WTC11 (cell line): ENCODE measurements at regions not wholly inside any gene's neighbourhood (a gene's known extent, or its start where the extent isn't known, plus 50 kb on each side); places are given as distances from the start of the nearest gene placed in this dataset.

Experiments used
- ATAC-seq: fragments of 200-7000 bp; cut with Tn5 transposase; 2 replicates; pipeline ENCODE4 v1.10.0; 2021; ENCODE audit warnings: mild to moderate bottlenecking, moderate library complexity
- CTCF ChIA-PET: fragments of 300-600 bp; sonication (Branson Sonifier 250); formaldehyde crosslinking; loops from one replicate; lab custom pipeline; 2021; ENCODE audit warnings: antibody characterized with exemption; lab: Charles Lee
- POLR2A ChIA-PET: fragments of 350-600 bp; sonication (Branson Sonifier 250); formaldehyde crosslinking; loops from one replicate; lab custom pipeline; 2021; ENCODE audit warnings: antibody characterized with exemption; lab: Charles Lee
- DNase-seq: peaks from one replicate; pipeline ENCODE4 v3.0.0; 2021; ENCODE audit warnings: low spot score
- H3K27ac Mint-ChIP-seq: 2 replicates; pipeline ENCODE4 v1.8.0; 2021; ENCODE audit warnings: mixed read lengths
- H3K27me3 Mint-ChIP-seq: 2 replicates; pipeline ENCODE4 v1.8.0; 2021; ENCODE audit warnings: low read depth, mild to moderate bottlenecking, moderate library complexity, mixed read lengths
- H3K36me3 Mint-ChIP-seq: 2 replicates; pipeline ENCODE4 v1.8.0; 2021; ENCODE audit warnings: mixed read lengths
- H3K4me1 Mint-ChIP-seq: 2 replicates; pipeline ENCODE4 v1.8.0; 2022; ENCODE audit warnings: mixed read lengths
- H3K4me3 Mint-ChIP-seq: 2 replicates; pipeline ENCODE4 v1.8.0; 2021; ENCODE audit warnings: mild to moderate bottlenecking, moderate library complexity, mixed read lengths
- H3K9me3 Mint-ChIP-seq: 2 replicates; pipeline ENCODE4 v1.8.0; 2021; ENCODE audit warnings: mixed read lengths
- CBFB ChIP-seq: sonication (generic); formaldehyde crosslinking; IDR thresholded peaks from 2 replicates; pipeline ENCODE4 v1.8.1; 2022; ENCODE audit warnings: mild to moderate bottlenecking, low read depth, missing genetic modification reagents
- CREM ChIP-seq: sonication (generic); formaldehyde crosslinking; IDR thresholded peaks from 2 replicates; pipeline ENCODE4 v1.8.1; 2022; ENCODE audit warnings: mild to moderate bottlenecking, missing genetic modification reagents, moderate library complexity
- ESRRA ChIP-seq: sonication (generic); formaldehyde crosslinking; IDR thresholded peaks from 2 replicates; pipeline ENCODE4 v1.8.1; 2022; ENCODE audit warnings: mild to moderate bottlenecking, missing genetic modification reagents, borderline replicate concordance
- ETV6 ChIP-seq: sonication (generic); formaldehyde crosslinking; IDR thresholded peaks from 2 replicates; pipeline ENCODE4 v1.8.1; 2022; ENCODE audit warnings: mild to moderate bottlenecking, missing genetic modification reagents
- HMGA2 ChIP-seq: fragments of 250-450 bp; sonication (Bioruptor Pico); IDR thresholded peaks from 2 replicates; pipeline ENCODE4 v1.4.0; 2021; ENCODE audit warnings: mild to moderate bottlenecking, moderate library complexity
- JAZF1 ChIP-seq: fragments of 250-450 bp; sonication (Bioruptor Pico); IDR thresholded peaks from 2 replicates; pipeline ENCODE4 v1.9.0; 2021; ENCODE audit warnings: moderate library complexity, mild to moderate bottlenecking, inconsistent platforms
- JUN ChIP-seq: sonication (generic); formaldehyde crosslinking; IDR thresholded peaks from 2 replicates; pipeline ENCODE4 v1.8.0; 2023; ENCODE audit warnings: mild to moderate bottlenecking, missing genetic modification reagents
- KAT7 ChIP-seq: sonication (generic); formaldehyde crosslinking; IDR thresholded peaks from 2 replicates; pipeline ENCODE4 v1.8.1; 2023; ENCODE audit warnings: missing genetic modification reagents, mild to moderate bottlenecking, borderline replicate concordance
- MYBL2 ChIP-seq: sonication (generic); formaldehyde crosslinking; IDR thresholded peaks from 2 replicates; pipeline ENCODE4 v1.8.1; 2023; ENCODE audit warnings: mild to moderate bottlenecking, moderate library complexity, missing genetic modification reagents
- NFATC4 ChIP-seq: fragments of 250-450 bp; sonication (Bioruptor Pico); IDR thresholded peaks from 2 replicates; pipeline ENCODE4 v1.9.0; 2021; ENCODE audit warnings: mild to moderate bottlenecking
- RELA ChIP-seq: sonication (generic); formaldehyde crosslinking; IDR thresholded peaks from 2 replicates; pipeline ENCODE4 v1.8.1; 2022; ENCODE audit warnings: missing genetic modification reagents, mild to moderate bottlenecking, borderline replicate concordance
- TEAD1 ChIP-seq: sonication (generic); formaldehyde crosslinking; IDR thresholded peaks from 2 replicates; pipeline ENCODE4 v1.8.0; 2022; ENCODE audit warnings: mild to moderate bottlenecking, missing genetic modification reagents
- TP53 ChIP-seq: sonication (generic); formaldehyde crosslinking; IDR thresholded peaks from 2 replicates; pipeline ENCODE4 v1.8.1; 2023; ENCODE audit warnings: mild to moderate bottlenecking, missing genetic modification reagents
- ZNF263 ChIP-seq: sonication (generic); formaldehyde crosslinking; IDR thresholded peaks from 2 replicates; pipeline ENCODE4 v1.8.1; 2022; ENCODE audit warnings: low read depth, mild to moderate bottlenecking, moderate library complexity, missing genetic modification reagents
- ZNF317 ChIP-seq: sonication (generic); formaldehyde crosslinking; IDR thresholded peaks from 2 replicates; pipeline ENCODE4 v1.8.1; 2023; ENCODE audit warnings: low read depth, mild to moderate bottlenecking, moderate library complexity, missing genetic modification reagents, borderline replicate concordance
- ZNF671 ChIP-seq: fragments of 250-450 bp; sonication (Bioruptor Pico); IDR thresholded peaks from 2 replicates; pipeline ENCODE4 v1.8.0; 2021; ENCODE audit warnings: mild to moderate bottlenecking
- TF ChIP-seq, protein P1 (sequence below): sonication (generic); formaldehyde crosslinking; IDR thresholded peaks from 2 replicates; pipeline ENCODE4 v1.8.1; 2023; ENCODE audit warnings: mild to moderate bottlenecking, missing genetic modification reagents, borderline replicate concordance
- TF ChIP-seq, protein P2 (sequence below): fragments of 250-450 bp; sonication (Bioruptor Pico); IDR thresholded peaks from 2 replicates; pipeline ENCODE4 v1.9.0; 2021; ENCODE audit warnings: moderate library complexity, mild to moderate bottlenecking, inconsistent platforms, borderline replicate concordance
- TF ChIP-seq, protein P3 (sequence below): sonication (generic); formaldehyde crosslinking; IDR thresholded peaks from 2 replicates; pipeline ENCODE4 v1.8.0; 2022; ENCODE audit warnings: mild to moderate bottlenecking, missing genetic modification reagents
- TF ChIP-seq, protein P4 (sequence below): sonication (generic); formaldehyde crosslinking; IDR thresholded peaks from 2 replicates; pipeline ENCODE4 v1.8.1; 2022; ENCODE audit warnings: low read depth, missing genetic modification reagents, borderline replicate concordance
- TF ChIP-seq, protein P5 (sequence below): fragments of 250-450 bp; sonication (Bioruptor Pico); IDR thresholded peaks from 2 replicates; pipeline ENCODE4 v1.9.0; 2021; ENCODE audit warnings: mild to moderate bottlenecking
- TF ChIP-seq, protein P6 (sequence below): sonication (generic); formaldehyde crosslinking; IDR thresholded peaks from 2 replicates; pipeline ENCODE4 v1.8.0; 2022; ENCODE audit warnings: mild to moderate bottlenecking, missing genetic modification reagents
- TF ChIP-seq, protein P7 (sequence below): fragments of 250-450 bp; sonication (Bioruptor Pico); IDR thresholded peaks from 2 replicates; pipeline ENCODE4 v2.1.2; 2022; ENCODE audit warnings: mild to moderate bottlenecking, moderate library complexity

DNA sequence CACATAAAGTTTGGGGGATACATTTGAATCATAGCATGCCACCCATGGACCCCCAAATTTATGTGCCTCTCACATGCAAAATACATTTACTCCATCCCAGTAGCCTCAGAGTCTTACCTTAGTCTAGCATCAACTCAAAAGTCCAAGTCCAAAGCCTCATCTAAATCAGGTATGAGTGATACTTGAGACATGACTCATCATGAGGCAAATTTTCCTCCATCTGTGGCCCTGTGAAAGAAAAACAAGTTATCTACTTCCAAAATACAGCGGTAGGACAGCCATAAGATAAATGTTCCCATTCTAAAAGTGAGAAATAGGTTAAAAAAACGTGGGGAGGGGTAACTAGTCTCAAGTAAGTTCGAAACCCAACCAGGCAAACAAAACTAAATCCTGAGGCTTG is 444.2 kb downstream of the SNAPC1 start (continued):
- TF ChIP-seq, protein P1, sequence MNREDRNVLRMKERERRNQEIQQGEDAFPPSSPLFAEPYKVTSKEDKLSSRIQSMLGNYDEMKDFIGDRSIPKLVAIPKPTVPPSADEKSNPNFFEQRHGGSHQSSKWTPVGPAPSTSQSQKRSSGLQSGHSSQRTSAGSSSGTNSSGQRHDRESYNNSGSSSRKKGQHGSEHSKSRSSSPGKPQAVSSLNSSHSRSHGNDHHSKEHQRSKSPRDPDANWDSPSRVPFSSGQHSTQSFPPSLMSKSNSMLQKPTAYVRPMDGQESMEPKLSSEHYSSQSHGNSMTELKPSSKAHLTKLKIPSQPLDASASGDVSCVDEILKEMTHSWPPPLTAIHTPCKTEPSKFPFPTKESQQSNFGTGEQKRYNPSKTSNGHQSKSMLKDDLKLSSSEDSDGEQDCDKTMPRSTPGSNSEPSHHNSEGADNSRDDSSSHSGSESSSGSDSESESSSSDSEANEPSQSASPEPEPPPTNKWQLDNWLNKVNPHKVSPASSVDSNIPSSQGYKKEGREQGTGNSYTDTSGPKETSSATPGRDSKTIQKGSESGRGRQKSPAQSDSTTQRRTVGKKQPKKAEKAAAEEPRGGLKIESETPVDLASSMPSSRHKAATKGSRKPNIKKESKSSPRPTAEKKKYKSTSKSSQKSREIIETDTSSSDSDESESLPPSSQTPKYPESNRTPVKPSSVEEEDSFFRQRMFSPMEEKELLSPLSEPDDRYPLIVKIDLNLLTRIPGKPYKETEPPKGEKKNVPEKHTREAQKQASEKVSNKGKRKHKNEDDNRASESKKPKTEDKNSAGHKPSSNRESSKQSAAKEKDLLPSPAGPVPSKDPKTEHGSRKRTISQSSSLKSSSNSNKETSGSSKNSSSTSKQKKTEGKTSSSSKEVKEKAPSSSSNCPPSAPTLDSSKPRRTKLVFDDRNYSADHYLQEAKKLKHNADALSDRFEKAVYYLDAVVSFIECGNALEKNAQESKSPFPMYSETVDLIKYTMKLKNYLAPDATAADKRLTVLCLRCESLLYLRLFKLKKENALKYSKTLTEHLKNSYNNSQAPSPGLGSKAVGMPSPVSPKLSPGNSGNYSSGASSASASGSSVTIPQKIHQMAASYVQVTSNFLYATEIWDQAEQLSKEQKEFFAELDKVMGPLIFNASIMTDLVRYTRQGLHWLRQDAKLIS (CRISPR knock-in tag): no peak
- TF ChIP-seq ETV6 (CRISPR knock-in tag) (no peak), HMGA2 (CRISPR knock-in tag) (no peak), KAT7 (CRISPR knock-in tag) (no peak), JUN (no peak)
- TF ChIP-seq, protein P2, sequence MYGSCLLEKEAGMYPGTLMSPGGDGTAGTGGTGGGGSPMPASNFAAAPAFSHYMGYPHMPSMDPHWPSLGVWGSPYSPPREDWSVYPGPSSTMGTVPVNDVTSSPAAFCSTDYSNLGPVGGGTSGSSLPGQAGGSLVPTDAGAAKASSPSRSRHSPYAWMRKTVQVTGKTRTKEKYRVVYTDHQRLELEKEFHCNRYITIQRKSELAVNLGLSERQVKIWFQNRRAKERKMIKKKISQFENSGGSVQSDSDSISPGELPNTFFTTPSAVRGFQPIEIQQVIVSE (CRISPR knock-in tag): no peak
- TF ChIP-seq, all 79 proteins: peak for 0

DNA sequence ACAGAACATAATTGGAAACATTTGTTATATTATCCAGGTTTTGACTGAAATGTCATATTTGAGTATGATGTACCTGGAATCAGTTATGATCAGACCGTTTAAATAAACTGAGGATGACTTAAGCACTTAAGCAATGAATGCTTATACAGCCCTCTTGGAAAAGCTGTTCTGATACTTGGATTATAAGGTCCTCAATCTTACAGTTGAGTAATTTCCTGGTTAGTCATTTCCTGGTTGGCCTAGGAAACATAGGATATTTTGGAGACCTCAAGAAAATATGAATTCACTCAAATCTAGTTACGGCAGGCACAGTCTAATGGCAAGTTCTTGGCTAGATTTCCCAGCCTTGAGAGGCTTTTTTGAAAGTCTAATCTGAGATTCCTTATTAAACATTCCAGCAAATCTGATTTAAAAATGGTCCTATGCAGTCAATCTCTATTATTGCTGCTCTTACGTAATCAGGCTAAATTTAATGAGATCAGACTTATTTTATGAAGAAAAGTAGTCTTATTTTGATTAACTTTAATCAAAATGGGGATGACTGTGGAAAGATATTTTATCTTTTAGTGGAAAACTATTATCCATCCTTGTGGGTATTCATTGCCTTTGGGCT is 447.2 kb downstream of the SNAPC1 start:
- ATAC-seq: no peak
- POLR2A ChIA-PET: no interaction called here
- peaks cover 5% of the 10 kb centered on the region; the same call in 1 of the 2 replicates for H3K27me3 Mint-ChIP-seq

More for the DNA sequence above, 447.2 kb downstream of the SNAPC1 start:
- DNase-seq: no peak
- Mint-ChIP-seq H3K9me3 (peaks cover 21% of the 10 kb centered on the region), H3K4me1 (no peaks in the 10 kb centered on the region), H3K27ac (no peak overlapping the region), H3K4me3 (no peak overlapping the region), H3K36me3 (peaks cover 10% of the 10 kb centered on the region)
- CTCF ChIA-PET: no interaction called here
- TF ChIP-seq, protein P3, sequence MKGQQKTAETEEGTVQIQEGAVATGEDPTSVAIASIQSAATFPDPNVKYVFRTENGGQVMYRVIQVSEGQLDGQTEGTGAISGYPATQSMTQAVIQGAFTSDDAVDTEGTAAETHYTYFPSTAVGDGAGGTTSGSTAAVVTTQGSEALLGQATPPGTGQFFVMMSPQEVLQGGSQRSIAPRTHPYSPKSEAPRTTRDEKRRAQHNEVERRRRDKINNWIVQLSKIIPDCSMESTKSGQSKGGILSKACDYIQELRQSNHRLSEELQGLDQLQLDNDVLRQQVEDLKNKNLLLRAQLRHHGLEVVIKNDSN (CRISPR knock-in tag): no peak
- TF ChIP-seq RELA (no peak), ESRRA (CRISPR knock-in tag) (no peak), ZNF317 (CRISPR knock-in tag) (no peak), TEAD1 (CRISPR knock-in tag) (no peak), ETV6 (CRISPR knock-in tag) (no peak), ZNF671 (CRISPR knock-in tag) (no peak), NFATC4 (CRISPR knock-in tag) (no peak), CREM (no peak), JAZF1 (no peak), ZNF263 (no peak), HMGA2 (CRISPR knock-in tag) (no peak), TP53 (CRISPR knock-in tag) (no peak), CBFB (CRISPR knock-in tag) (no peak), MYBL2 (no peak)
- TF ChIP-seq, protein P4, sequence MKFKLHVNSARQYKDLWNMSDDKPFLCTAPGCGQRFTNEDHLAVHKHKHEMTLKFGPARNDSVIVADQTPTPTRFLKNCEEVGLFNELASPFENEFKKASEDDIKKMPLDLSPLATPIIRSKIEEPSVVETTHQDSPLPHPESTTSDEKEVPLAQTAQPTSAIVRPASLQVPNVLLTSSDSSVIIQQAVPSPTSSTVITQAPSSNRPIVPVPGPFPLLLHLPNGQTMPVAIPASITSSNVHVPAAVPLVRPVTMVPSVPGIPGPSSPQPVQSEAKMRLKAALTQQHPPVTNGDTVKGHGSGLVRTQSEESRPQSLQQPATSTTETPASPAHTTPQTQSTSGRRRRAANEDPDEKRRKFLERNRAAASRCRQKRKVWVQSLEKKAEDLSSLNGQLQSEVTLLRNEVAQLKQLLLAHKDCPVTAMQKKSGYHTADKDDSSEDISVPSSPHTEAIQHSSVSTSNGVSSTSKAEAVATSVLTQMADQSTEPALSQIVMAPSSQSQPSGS (CRISPR knock-in tag): no peak
- TF ChIP-seq, protein P5, sequence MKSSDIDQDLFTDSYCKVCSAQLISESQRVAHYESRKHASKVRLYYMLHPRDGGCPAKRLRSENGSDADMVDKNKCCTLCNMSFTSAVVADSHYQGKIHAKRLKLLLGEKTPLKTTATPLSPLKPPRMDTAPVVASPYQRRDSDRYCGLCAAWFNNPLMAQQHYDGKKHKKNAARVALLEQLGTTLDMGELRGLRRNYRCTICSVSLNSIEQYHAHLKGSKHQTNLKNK (CRISPR knock-in tag): no peak
- TF ChIP-seq, protein P6, sequence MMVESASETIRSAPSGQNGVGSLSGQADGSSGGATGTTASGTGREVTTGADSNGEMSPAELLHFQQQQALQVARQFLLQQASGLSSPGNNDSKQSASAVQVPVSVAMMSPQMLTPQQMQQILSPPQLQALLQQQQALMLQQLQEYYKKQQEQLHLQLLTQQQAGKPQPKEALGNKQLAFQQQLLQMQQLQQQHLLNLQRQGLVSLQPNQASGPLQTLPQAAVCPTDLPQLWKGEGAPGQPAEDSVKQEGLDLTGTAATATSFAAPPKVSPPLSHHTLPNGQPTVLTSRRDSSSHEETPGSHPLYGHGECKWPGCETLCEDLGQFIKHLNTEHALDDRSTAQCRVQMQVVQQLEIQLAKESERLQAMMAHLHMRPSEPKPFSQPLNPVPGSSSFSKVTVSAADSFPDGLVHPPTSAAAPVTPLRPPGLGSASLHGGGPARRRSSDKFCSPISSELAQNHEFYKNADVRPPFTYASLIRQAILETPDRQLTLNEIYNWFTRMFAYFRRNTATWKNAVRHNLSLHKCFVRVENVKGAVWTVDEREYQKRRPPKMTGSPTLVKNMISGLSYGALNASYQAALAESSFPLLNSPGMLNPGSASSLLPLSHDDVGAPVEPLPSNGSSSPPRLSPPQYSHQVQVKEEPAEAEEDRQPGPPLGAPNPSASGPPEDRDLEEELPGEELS (CRISPR knock-in tag): no peak
- TF ChIP-seq, protein P7, sequence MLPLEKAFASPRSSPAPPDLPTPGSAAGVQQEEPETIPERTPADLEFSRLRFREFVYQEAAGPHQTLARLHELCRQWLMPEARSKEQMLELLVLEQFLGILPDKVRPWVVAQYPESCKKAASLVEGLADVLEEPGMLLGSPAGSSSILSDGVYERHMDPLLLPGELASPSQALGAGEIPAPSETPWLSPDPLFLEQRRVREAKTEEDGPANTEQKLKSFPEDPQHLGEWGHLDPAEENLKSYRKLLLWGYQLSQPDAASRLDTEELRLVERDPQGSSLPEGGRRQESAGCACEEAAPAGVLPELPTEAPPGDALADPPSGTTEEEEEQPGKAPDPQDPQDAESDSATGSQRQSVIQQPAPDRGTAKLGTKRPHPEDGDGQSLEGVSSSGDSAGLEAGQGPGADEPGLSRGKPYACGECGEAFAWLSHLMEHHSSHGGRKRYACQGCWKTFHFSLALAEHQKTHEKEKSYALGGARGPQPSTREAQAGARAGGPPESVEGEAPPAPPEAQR (CRISPR knock-in tag): no peak
